ENCODE measurements at regions not wholly inside any gene's neighbourhood (a gene's known extent, or its start where the extent isn't known, plus 50 kb on each side); places are given as distances from the start of the nearest gene placed in this dataset.

GRCh38 chr7:17036584-17036983 is 154.8 kb upstream of the AGR3 start:
- no CpG with 5 or more reads among the region's 2 CpGs for WGBS (ENCODE audit: insufficient coverage, insufficient read length)

GRCh38 chr7:17037356-17037755 is 155.6 kb upstream of the AGR3 start:
- no peak overlapping the region for H3K4me3 ChIP-seq (ENCODE audit: low read length)
- no peaks in the 10 kb centered on the region for H3K9me3 ChIP-seq (ENCODE audit: control insufficient read depth, insufficient read depth, low read length)
- H3K27me3 ChIP-seq (ENCODE audit: control insufficient read depth, insufficient read depth, low read length) = no peaks in the 10 kb centered on the region
- no peaks in the 10 kb centered on the region for H3K4me1 ChIP-seq (ENCODE audit: control insufficient read depth, insufficient read depth, low read length)
- no peak overlapping the region for H3K27ac ChIP-seq (ENCODE audit: low read length)
- no peak for DNase-seq (ENCODE audit: low read depth, low spot score)
- no CpG with 5 or more reads among the region's 3 CpGs for WGBS (ENCODE audit: insufficient coverage, insufficient read length)
- H3K36me3 ChIP-seq (ENCODE audit: control insufficient read depth, insufficient read depth, low read length) = no peaks in the 10 kb centered on the region

More at GRCh38 chr7:17036584-17036983, 154.8 kb upstream of the AGR3 start:
- Histone ChIP-seq H3K9me3 (ENCODE audit: control insufficient read depth, insufficient read depth, low read length) (no peaks in the 10 kb centered on the region), H3K36me3 (ENCODE audit: control insufficient read depth, insufficient read depth, low read length) (no peaks in the 10 kb centered on the region), H3K27me3 (ENCODE audit: control insufficient read depth, insufficient read depth, low read length) (no peaks in the 10 kb centered on the region), H3K27ac (ENCODE audit: low read length) (no peak overlapping the region), H3K4me3 (ENCODE audit: low read length) (no peak overlapping the region), H3K4me1 (ENCODE audit: control insufficient read depth, insufficient read depth, low read length) (no peaks in the 10 kb centered on the region)
- DNase-seq (ENCODE audit: low read depth, low spot score) = no peak

- Histone ChIP-seq H3K27me3 (ENCODE audit: control insufficient read depth, insufficient read depth, low read length) (no peaks in the 10 kb centered on the region), H3K27ac (ENCODE audit: low read length) (no peak overlapping the region), H3K4me3 (ENCODE audit: low read length) (no peak overlapping the region), H3K36me3 (ENCODE audit: control insufficient read depth, insufficient read depth, low read length) (no peaks in the 10 kb centered on the region), H3K9me3 (ENCODE audit: control insufficient read depth, insufficient read depth, low read length) (no peaks in the 10 kb centered on the region), H3K4me1 (ENCODE audit: control insufficient read depth, insufficient read depth, low read length) (no peaks in the 10 kb centered on the region)
- no peak for DNase-seq (ENCODE audit: low read depth, low spot score)
- no CpG with 5 or more reads among the region's 3 CpGs for WGBS (ENCODE audit: insufficient coverage, insufficient read length)
These were observed 156.5 kb upstream of the AGR3 start for GRCh38 chr7:17038160-17038782.

- WGBS (ENCODE audit: insufficient coverage, insufficient read length) = no CpG with 5 or more reads among the region's 2 CpGs
- Histone ChIP-seq H3K27ac (ENCODE audit: low read length) (no peak overlapping the region), H3K4me3 (ENCODE audit: low read length) (no peak overlapping the region), H3K9me3 (ENCODE audit: control insufficient read depth, insufficient read depth, low read length) (no peaks in the 10 kb centered on the region), H3K4me1 (ENCODE audit: control insufficient read depth, insufficient read depth, low read length) (no peaks in the 10 kb centered on the region), H3K36me3 (ENCODE audit: control insufficient read depth, insufficient read depth, low read length) (no peaks in the 10 kb centered on the region), H3K27me3 (ENCODE audit: control insufficient read depth, insufficient read depth, low read length) (no peaks in the 10 kb centered on the region)
- DNase-seq (ENCODE audit: low read depth, low spot score) = no peak
These were observed 157.0 kb upstream of the AGR3 start for GRCh38 chr7:17038783-17039170.

DNA sequence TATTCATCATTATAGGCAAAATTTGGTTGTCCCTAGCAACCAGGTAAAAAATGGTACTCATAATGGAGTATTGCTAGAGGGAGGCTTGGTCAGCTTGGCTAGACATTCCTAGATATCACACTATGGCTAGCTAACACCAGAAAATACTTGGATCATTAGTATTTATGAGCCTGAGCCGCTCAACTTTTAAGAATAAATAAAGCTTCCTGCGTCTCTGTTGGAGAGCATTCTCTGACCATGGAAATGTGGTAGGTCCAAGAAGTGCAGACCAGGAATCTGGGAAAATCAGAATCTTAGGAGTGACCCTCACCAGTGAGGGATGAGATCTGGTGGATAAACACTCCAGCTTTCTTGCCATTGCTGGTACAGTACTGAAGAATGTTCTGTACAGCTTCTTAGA is 157.6 kb upstream of the AGR3 start:
- Histone ChIP-seq H3K27ac (ENCODE audit: low read length) (no peak overlapping the region), H3K4me3 (ENCODE audit: low read length) (no peak overlapping the region), H3K9me3 (ENCODE audit: control insufficient read depth, insufficient read depth, low read length) (no peaks in the 10 kb centered on the region), H3K27me3 (ENCODE audit: control insufficient read depth, insufficient read depth, low read length) (no peaks in the 10 kb centered on the region), H3K4me1 (ENCODE audit: control insufficient read depth, insufficient read depth, low read length) (no peaks in the 10 kb centered on the region), H3K36me3 (ENCODE audit: control insufficient read depth, insufficient read depth, low read length) (no peaks in the 10 kb centered on the region)
- no peak for DNase-seq (ENCODE audit: low read depth, low spot score)
- WGBS (ENCODE audit: insufficient coverage, insufficient read length) = no CpG with 5 or more reads among the region's 2 CpGs

GRCh38 chr7:17040716-17041115 is 158.9 kb upstream of the AGR3 start:
- H3K27me3 ChIP-seq (ENCODE audit: control insufficient read depth, insufficient read depth, low read length) = no peaks in the 10 kb centered on the region
- H3K4me1 ChIP-seq (ENCODE audit: control insufficient read depth, insufficient read depth, low read length) = no peaks in the 10 kb centered on the region
- 100% methylated on average over 1 of the region's 4 CpGs for WGBS (ENCODE audit: insufficient coverage, insufficient read length)
- DNase-seq (ENCODE audit: low read depth, low spot score) = no peak
- no peak overlapping the region for H3K27ac ChIP-seq (ENCODE audit: low read length)
- H3K4me3 ChIP-seq (ENCODE audit: low read length) = no peak overlapping the region
- no peaks in the 10 kb centered on the region for H3K36me3 ChIP-seq (ENCODE audit: control insufficient read depth, insufficient read depth, low read length)
- H3K9me3 ChIP-seq (ENCODE audit: control insufficient read depth, insufficient read depth, low read length) = no peaks in the 10 kb centered on the region

DNA sequence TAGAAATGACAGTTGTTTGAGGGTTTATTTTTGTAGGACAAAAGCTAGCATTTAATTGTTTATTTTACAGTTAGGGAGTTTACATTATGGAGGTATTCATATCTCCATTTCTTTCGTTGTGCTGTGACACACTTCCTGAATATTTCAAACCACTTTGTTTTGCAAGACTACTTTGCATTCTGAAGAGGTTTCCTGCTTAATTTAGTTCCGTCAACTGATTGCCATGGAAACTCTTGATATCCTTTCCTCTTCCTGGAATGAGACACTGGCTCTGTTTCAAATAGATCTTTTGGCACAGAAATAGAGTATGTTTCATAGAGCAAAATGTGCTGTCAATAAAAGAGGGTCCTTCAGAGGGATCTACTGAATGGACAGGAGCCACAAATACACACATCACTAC is 159.5 kb upstream of the AGR3 start:
- WGBS (ENCODE audit: insufficient coverage, insufficient read length) = no CpG with 5 or more reads among the region's 2 CpGs
- no peak overlapping the region for H3K4me3 ChIP-seq (ENCODE audit: low read length)

DNA sequence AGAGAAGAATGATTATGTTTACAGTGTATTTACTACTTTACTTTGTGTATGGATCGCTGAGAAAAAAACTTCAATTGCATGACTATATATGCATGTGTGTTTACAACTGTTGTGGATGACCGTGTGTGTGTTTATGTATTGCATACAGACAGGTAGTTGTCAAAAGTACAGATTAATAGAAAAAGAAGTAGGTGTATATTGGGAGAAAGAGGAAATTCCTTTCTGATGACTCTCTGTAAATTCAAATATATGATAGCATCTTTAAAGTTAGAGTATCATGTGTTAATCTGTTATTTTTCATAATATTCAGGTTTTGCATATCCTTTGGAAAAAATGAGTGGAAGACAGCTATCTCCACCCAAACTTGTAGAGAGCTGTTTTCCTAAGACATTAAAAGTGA is 160.4 kb upstream of the AGR3 start:
- H3K27ac ChIP-seq (ENCODE audit: low read length) = no peak overlapping the region
- no peaks in the 10 kb centered on the region for H3K9me3 ChIP-seq (ENCODE audit: control insufficient read depth, insufficient read depth, low read length)
- no peaks in the 10 kb centered on the region for H3K4me1 ChIP-seq (ENCODE audit: control insufficient read depth, insufficient read depth, low read length)
- H3K4me3 ChIP-seq (ENCODE audit: low read length) = no peak overlapping the region
- H3K27me3 ChIP-seq (ENCODE audit: control insufficient read depth, insufficient read depth, low read length) = no peaks in the 10 kb centered on the region
- WGBS (ENCODE audit: insufficient coverage, insufficient read length) = no CpG with 5 or more reads among the region's 2 CpGs
- DNase-seq (ENCODE audit: low read depth, low spot score) = no peak
- no peaks in the 10 kb centered on the region for H3K36me3 ChIP-seq (ENCODE audit: control insufficient read depth, insufficient read depth, low read length)

More for the DNA sequence above, 159.5 kb upstream of the AGR3 start:
- no peak for DNase-seq (ENCODE audit: low read depth, low spot score)
- no peak overlapping the region for H3K27ac ChIP-seq (ENCODE audit: low read length)
- H3K27me3 ChIP-seq (ENCODE audit: control insufficient read depth, insufficient read depth, low read length) = no peaks in the 10 kb centered on the region
- H3K36me3 ChIP-seq (ENCODE audit: control insufficient read depth, insufficient read depth, low read length) = no peaks in the 10 kb centered on the region
- no peaks in the 10 kb centered on the region for H3K9me3 ChIP-seq (ENCODE audit: control insufficient read depth, insufficient read depth, low read length)
- no peaks in the 10 kb centered on the region for H3K4me1 ChIP-seq (ENCODE audit: control insufficient read depth, insufficient read depth, low read length)

GRCh38 chr7:17043012-17043877 is 161.5 kb upstream of the AGR3 start:
- H3K4me3 ChIP-seq (ENCODE audit: low read length) = no peak overlapping the region
- H3K36me3 ChIP-seq (ENCODE audit: control insufficient read depth, insufficient read depth, low read length) = no peaks in the 10 kb centered on the region
- H3K4me1 ChIP-seq (ENCODE audit: control insufficient read depth, insufficient read depth, low read length) = no peaks in the 10 kb centered on the region
- no peaks in the 10 kb centered on the region for H3K27me3 ChIP-seq (ENCODE audit: control insufficient read depth, insufficient read depth, low read length)
- no peaks in the 10 kb centered on the region for H3K9me3 ChIP-seq (ENCODE audit: control insufficient read depth, insufficient read depth, low read length)
- no CpG with 5 or more reads among the region's 3 CpGs for WGBS (ENCODE audit: insufficient coverage, insufficient read length)
- no peak overlapping the region for H3K27ac ChIP-seq (ENCODE audit: low read length)
- DNase-seq (ENCODE audit: low read depth, low spot score) = no peak

DNA sequence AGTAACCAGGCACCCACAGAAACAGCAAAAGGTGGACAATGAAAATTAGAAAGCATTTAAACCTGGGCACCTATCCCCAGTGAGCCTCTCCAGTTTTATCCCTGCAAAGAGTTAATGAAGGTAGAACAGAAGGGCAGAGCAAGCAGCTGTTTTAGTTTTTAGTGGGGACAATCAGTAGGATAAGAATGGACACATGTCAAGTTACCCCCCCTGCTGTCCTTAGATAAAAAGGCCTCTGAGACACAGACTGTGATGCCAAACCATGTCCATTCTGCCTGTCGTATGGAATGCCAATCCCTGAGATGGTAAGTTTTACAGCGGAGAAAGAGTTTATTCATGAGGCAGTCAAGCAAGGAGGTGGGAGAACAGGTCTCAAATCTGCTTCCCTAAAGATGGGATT is 162.6 kb upstream of the AGR3 start:
- no peak overlapping the region for H3K27ac ChIP-seq (ENCODE audit: low read length)
- no peaks in the 10 kb centered on the region for H3K27me3 ChIP-seq (ENCODE audit: control insufficient read depth, insufficient read depth, low read length)
- no peaks in the 10 kb centered on the region for H3K36me3 ChIP-seq (ENCODE audit: control insufficient read depth, insufficient read depth, low read length)
- no peak overlapping the region for H3K4me3 ChIP-seq (ENCODE audit: low read length)
- no peaks in the 10 kb centered on the region for H3K9me3 ChIP-seq (ENCODE audit: control insufficient read depth, insufficient read depth, low read length)
- DNase-seq (ENCODE audit: low read depth, low spot score) = no peak
- H3K4me1 ChIP-seq (ENCODE audit: control insufficient read depth, insufficient read depth, low read length) = no peaks in the 10 kb centered on the region
- WGBS (ENCODE audit: insufficient coverage, insufficient read length) = no CpG with 5 or more reads among the region's 2 CpGs
